ENCODE measurements at regions not wholly inside any gene's neighbourhood (a gene's known extent, or its start where the extent isn't known, plus 50 kb on each side); places are given as distances from the start of the nearest gene placed in this dataset.

- TF ChIP-seq CTCF (IDR thresholded peaks at IDR 0.05; ENCODE audit: low read depth, low read length, missing input control) (no peak), RAD21 (IDR thresholded peaks at IDR 0.05) (no peak), JUND (IDR thresholded peaks at IDR 0.05) (no peak), TAF1 (conservative IDR thresholded peaks at IDR 0.05) (no peak), REST (IDR thresholded peaks at IDR 0.05) (no peak), EGR1 (IDR thresholded peaks at IDR 0.05; ENCODE audit: low read depth in 2 of 2) (no peak), SP1 (IDR thresholded peaks at IDR 0.05) (no peak), ATF3 (IDR thresholded peaks at IDR 0.05) (no peak), MAX (IDR thresholded peaks at IDR 0.05) (no peak), FOXA2 (IDR thresholded peaks at IDR 0.05) (no peak), GABPA (IDR thresholded peaks at IDR 0.05 in 1 of 2, conservative IDR thresholded peaks at IDR 0.05 in 1 of 2) (no peak), ZBTB33 (IDR thresholded peaks at IDR 0.05) (no peak), HNF4G (IDR thresholded peaks at IDR 0.05) (no peak)
These were observed 208.9 kb downstream of the TMEM26 start for GRCh38 chr10:61244261-61244775.

Data from liver (tissue), 3 donors.